HepG2 (cell line): ENCODE measurements at regions not wholly inside any gene's neighbourhood (a gene's known extent, or its start where the extent isn't known, plus 50 kb on each side); places are given as distances from the start of the nearest gene placed in this dataset.

Experiments
- MAZ ChIP-seq, 2 experiments: sonication (generic) in 1 of 2; formaldehyde crosslinking in 1 of 2; IDR thresholded peaks; 2 replicates each; pipeline versions ENCODE4 v1.5.0 to v1.6.1; 2012 to 2020; ENCODE audit warnings: low read depth in 2 of 2, mild to moderate bottlenecking in 2 of 2, borderline replicate concordance in 1 of 2, improper control_type of control experiment in 1 of 2, low read length in 1 of 2, missing genetic modification reagents in 1 of 2, moderate library complexity in 1 of 2
- MED1 ChIP-seq: sonication (generic); formaldehyde crosslinking; IDR thresholded peaks from 2 replicates; pipeline ENCODE4 v1.4.0; 2020; ENCODE audit warnings: missing genetic modification reagents
- TP53 ChIP-seq: sonication (generic); formaldehyde crosslinking; conservative IDR thresholded peaks from 2 replicates; pipeline ENCODE4 v1.4.0; 2020; ENCODE audit warnings: missing genetic modification reagents
- ZNF441 ChIP-seq: sonication (generic); formaldehyde crosslinking; IDR thresholded peaks from 2 replicates; pipeline ENCODE4 v1.7.0; 2021; ENCODE audit warnings: missing genetic modification reagents, borderline replicate concordance
- ZNF510 ChIP-seq: sonication (generic); formaldehyde crosslinking; IDR thresholded peaks from 2 replicates; pipeline ENCODE4 v1.4.0; 2020; ENCODE audit warnings: low read depth, mild to moderate bottlenecking, missing genetic modification reagents
- TF ChIP-seq, protein P1 (sequence below): sonication (generic); formaldehyde crosslinking; IDR thresholded peaks from 2 replicates; pipeline ENCODE4 v1.4.0; 2020; ENCODE audit warnings: mild to moderate bottlenecking, missing genetic modification reagents

DNA sequence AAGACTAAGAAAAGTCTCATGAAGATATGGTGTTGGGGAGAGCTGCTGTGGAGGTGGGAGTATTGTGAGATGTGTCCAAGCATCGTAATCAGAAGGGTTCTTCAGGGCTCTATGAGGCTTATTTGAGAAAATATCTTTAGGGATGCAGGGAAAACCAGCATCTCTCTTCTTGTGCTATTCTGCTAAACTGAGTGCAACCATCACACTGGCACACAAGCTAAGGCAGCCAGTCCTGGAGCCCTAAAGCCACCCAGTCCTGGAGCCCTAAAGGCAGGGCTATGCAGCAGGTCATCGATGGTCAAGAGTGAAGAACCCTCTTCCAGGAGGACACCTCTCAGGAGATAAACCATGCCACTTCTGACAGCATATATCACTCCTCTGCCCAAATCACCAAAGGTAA is 445.2 kb upstream of the MIR17HG start:
- TF ChIP-seq, protein P1, sequence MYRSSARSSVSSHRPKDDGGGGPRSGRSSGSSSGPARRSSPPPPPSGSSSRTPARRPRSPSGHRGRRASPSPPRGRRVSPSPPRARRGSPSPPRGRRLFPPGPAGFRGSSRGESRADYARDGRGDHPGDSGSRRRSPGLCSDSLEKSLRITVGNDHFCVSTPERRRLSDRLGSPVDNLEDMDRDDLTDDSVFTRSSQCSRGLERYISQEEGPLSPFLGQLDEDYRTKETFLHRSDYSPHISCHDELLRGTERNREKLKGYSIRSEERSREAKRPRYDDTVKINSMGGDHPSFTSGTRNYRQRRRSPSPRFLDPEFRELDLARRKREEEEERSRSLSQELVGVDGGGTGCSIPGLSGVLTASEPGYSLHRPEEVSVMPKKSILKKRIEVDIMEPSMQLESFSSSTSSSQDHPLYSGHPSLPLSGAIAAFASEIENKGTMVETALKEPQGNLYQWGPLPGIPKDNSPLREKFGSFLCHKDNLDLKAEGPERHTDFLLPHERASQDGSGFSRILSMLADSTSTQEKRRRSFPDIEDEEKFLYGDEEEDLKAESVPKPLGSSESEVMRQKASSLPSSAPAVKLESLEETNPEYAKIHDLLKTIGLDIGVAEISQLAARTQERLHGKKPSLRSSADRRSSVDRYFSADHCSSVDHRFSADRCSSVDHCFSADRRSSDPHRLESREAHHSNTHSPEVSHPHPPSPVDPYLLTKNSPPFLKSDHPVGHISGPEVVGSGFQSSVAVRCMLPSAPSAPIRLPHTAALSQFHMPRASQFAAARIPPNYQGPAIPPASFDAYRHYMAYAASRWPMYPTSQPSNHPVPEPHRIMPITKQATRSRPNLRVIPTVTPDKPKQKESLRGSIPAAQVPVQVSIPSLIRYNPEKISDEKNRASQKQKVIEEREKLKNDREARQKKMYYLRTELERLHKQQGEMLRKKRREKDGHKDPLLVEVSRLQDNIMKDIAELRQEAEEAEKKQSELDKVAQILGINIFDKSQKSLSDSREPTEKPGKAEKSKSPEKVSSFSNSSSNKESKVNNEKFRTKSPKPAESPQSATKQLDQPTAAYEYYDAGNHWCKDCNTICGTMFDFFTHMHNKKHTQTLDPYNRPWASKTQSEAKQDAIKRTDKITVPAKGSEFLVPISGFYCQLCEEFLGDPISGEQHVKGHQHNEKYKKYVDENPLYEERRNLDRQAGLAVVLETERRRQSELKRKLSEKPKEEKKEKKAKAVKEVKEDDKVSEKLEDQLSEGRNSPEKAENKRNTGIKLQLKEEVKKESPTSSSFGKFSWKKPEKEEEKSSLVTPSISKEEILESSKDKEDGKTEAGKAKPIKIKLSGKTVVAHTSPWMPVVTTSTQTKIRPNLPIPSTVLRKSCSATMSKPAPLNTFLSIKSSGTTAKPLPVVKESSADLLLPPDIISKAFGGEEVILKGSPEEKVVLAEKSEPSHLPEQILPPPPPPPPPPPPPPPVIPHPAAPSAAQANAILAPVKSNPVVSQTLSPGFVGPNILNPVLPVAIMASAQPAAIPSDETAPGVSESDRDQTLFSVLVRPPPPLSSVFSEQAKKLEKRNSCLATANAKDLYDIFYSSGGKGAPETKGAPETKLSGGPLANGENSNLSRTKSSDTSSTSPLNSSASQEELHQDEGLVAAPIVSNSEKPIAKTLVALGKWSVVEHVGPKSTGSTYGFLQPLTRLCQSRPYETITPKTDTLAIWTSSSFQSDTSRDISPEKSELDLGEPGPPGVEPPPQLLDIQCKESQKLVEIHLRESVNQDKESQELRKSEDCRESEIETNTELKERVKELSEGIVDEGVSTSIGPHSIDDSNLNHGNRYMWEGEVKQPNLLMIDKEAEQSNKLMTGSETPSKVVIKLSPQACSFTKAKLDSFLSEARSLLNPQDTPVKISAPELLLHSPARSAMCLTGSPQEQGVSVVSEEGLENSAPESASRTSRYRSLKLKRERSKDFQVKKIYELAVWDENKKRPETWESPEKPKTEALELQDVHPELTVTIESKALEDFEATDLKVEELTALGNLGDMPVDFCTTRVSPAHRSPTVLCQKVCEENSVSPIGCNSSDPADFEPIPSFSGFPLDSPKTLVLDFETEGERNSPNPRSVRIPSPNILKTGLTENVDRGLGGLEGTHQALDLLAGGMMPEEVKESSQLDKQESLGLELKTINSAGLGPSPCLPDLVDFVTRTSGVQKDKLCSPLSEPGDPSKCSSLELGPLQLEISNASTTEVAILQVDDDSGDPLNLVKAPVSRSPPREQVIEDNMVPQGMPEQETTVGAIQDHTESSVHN (CRISPR knock-in tag): no peak
- TF ChIP-seq ZNF441 (CRISPR knock-in tag): no peak
- no peak for TF ChIP-seq TP53 (CRISPR knock-in tag)
- no peak for TF ChIP-seq MAZ (IDR thresholded peaks at IDR 0.05; ENCODE audit: borderline replicate concordance, low read depth, low read length)
- no peak for TF ChIP-seq MAZ (CRISPR knock-in tag; IDR thresholded peaks at IDR 0.05; ENCODE audit: low read depth)
- no peak for TF ChIP-seq MED1 (CRISPR knock-in tag)
- no peak for TF ChIP-seq ZNF510 (CRISPR knock-in tag)
